SK-N-SH (cell line): ENCODE measurements at regions not wholly inside any gene's neighbourhood (a gene's known extent, or its start where the extent isn't known, plus 50 kb on each side); places are given as distances from the start of the nearest gene placed in this dataset.

Experiments
- CHD2 ChIP-seq: fragments of 150-350 bp; IDR thresholded peaks from 2 replicates; pipeline ENCODE4 v1.6.1; 2018; ENCODE audit warnings: low read length; ENCODE audit not compliant: partially characterized antibody
- CTCF ChIP-seq: fragments of 200-600 bp; sonication (generic); IDR thresholded peaks from 2 replicates; pipeline ENCODE4 v1.6.1; 2017; ENCODE audit warnings: antibody characterized with exemption, mild to moderate bottlenecking, moderate library complexity
- EZH2phosphoT487 ChIP-seq: fragments of 200-600 bp; sonication (generic); IDR thresholded peaks from 2 replicates; pipeline ENCODE4 v1.6.1; 2017; ENCODE audit warnings: low read depth, mixed run types, mild to moderate bottlenecking, antibody characterized with exemption, moderate library complexity, borderline replicate concordance
- GABPA ChIP-seq: IDR thresholded peaks from 2 replicates; pipeline ENCODE4 v1.4.0; 2012; ENCODE audit warnings: low read depth, mild to moderate bottlenecking
- GATA2 ChIP-seq: sonication (generic); formaldehyde crosslinking; IDR thresholded peaks from 2 replicates; pipeline ENCODE4 v1.5.0; 2020; ENCODE audit warnings: mild to moderate bottlenecking, missing genetic modification reagents
- JUND ChIP-seq: IDR thresholded peaks from 2 replicates; pipeline ENCODE4 v1.4.0; 2012
- MAX ChIP-seq: IDR thresholded peaks from 2 replicates; pipeline ENCODE4 v1.4.0; 2012; ENCODE audit warnings: low read depth
- NFIC ChIP-seq: IDR thresholded peaks from 2 replicates; pipeline ENCODE4 v1.4.0; 2012; ENCODE audit warnings: borderline replicate concordance
- POLR2AphosphoS5 ChIP-seq: IDR thresholded peaks from 2 replicates; pipeline ENCODE4 v1.6.1; 2012; ENCODE audit warnings: low read depth, low read length
- RAD21 ChIP-seq: IDR thresholded peaks from 2 replicates; pipeline ENCODE4 v1.6.1; 2012; ENCODE audit warnings: mild to moderate bottlenecking, low read length
- SIN3A ChIP-seq: IDR thresholded peaks from 2 replicates; pipeline ENCODE4 v1.6.1; 2012; ENCODE audit warnings: low read depth, mild to moderate bottlenecking, low read length, moderate library complexity, borderline replicate concordance
- USF1 ChIP-seq: IDR thresholded peaks from 2 replicates; pipeline ENCODE4 v1.4.0; 2012; ENCODE audit warnings: low read depth, borderline replicate concordance
- TF ChIP-seq, protein P1 (sequence below): fragments of 150-350 bp; IDR thresholded peaks from 2 replicates; pipeline ENCODE4 v1.6.1; 2016; ENCODE audit warnings: mild to moderate bottlenecking, low read depth, low read length

DNA sequence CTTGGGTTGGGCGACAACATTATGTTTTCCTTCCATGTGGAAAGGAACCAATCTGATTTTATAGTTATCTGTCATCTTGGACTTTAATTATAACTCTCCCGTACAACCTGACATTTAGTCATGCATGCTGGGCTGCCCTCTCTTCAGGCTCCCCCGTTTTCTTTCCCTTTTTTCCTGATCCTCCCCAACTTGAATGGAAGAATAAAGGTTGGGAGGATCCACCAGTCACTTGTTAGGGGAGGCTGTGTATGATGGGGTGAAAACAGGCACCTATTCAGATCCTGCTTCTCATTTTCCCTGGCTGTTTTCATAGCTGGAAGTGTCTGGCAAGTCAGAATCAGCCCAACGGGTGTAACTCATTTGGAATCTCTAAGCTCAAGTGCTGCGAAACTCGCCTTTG, 267.2 kb upstream of the SALL1 start:
- TF ChIP-seq CTCF (no peak), NFIC (no peak), RAD21 (no peak), MAX (no peak), CHD2 (no peak), JUND (no peak), POLR2AphosphoS5 (no peak), GABPA (no peak), EZH2phosphoT487 (no peak), SIN3A (no peak), GATA2 (no peak), USF1 (no peak)
- TF ChIP-seq, protein P1, sequence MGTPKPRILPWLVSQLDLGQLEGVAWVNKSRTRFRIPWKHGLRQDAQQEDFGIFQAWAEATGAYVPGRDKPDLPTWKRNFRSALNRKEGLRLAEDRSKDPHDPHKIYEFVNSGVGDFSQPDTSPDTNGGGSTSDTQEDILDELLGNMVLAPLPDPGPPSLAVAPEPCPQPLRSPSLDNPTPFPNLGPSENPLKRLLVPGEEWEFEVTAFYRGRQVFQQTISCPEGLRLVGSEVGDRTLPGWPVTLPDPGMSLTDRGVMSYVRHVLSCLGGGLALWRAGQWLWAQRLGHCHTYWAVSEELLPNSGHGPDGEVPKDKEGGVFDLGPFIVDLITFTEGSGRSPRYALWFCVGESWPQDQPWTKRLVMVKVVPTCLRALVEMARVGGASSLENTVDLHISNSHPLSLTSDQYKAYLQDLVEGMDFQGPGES = no peak
